GM19238 (cell line): ENCODE measurements at regions not wholly inside any gene's neighbourhood (a gene's known extent, or its start where the extent isn't known, plus 50 kb on each side); places are given as distances from the start of the nearest gene placed in this dataset.
"Not testable (repeated sequence)": the region's sequence is repeated elsewhere in the genome, so short reads cannot be mapped to it uniquely, and the experiment has no call there.

Experiments used
- DNase-seq: peaks from one replicate; pipeline ENCODE4 v3.0.0; 2011; ENCODE audit warnings: low spot score; ENCODE audit not compliant: insufficient read length

- DNase-seq = no peak
Measured at GRCh38 chr5:125487231-125487630, 740.8 kb upstream of the ZNF608 start.

- not testable (repeated sequence) for DNase-seq
Measured at GRCh38 chr5:125487652-125488051, 741.2 kb upstream of the ZNF608 start.

- no peak for DNase-seq
Measured at GRCh38 chr5:125489146-125489545, 742.7 kb upstream of the ZNF608 start.

GRCh38 chr5:125491986-125492492 is 745.6 kb upstream of the ZNF608 start:
- DNase-seq = no peak

GRCh38 chr5:125492977-125493376 is 746.5 kb upstream of the ZNF608 start:
- no peak for DNase-seq

GRCh38 chr5:125496393-125496792 is 750.0 kb upstream of the ZNF608 start:
- DNase-seq = no peak

GRCh38 chr5:125497651-125498050 is 751.2 kb upstream of the ZNF608 start:
- DNase-seq = no peak

GRCh38 chr5:125499636-125500332 is 753.3 kb upstream of the ZNF608 start:
- DNase-seq = no peak

GRCh38 chr5:125501396-125501795 is 755.0 kb upstream of the ZNF608 start:
- no peak for DNase-seq

- DNase-seq = no peak
Measured at GRCh38 chr5:125503946-125504345, 757.5 kb upstream of the ZNF608 start.

- no peak for DNase-seq
Measured at GRCh38 chr5:125505115-125505514, 758.7 kb upstream of the ZNF608 start.

- DNase-seq = no peak
Measured at GRCh38 chr5:125506124-125506523, 759.7 kb upstream of the ZNF608 start.

GRCh38 chr5:125508225-125508624 is 761.8 kb upstream of the ZNF608 start:
- DNase-seq = no peak

- no peak for DNase-seq
Measured at GRCh38 chr5:125510651-125511050, 764.2 kb upstream of the ZNF608 start.

- no peak for DNase-seq
Measured at GRCh38 chr5:125517973-125518550, 771.6 kb upstream of the ZNF608 start.

- no peak for DNase-seq
Measured at GRCh38 chr5:125521289-125521688, 774.9 kb upstream of the ZNF608 start.

GRCh38 chr5:125525356-125525755 is 778.9 kb upstream of the ZNF608 start:
- no peak for DNase-seq

- no peak for DNase-seq
Measured at GRCh38 chr5:125526966-125527365, 780.5 kb upstream of the ZNF608 start.

- no peak for DNase-seq
Measured at GRCh38 chr5:125528881-125529280, 782.4 kb upstream of the ZNF608 start.

GRCh38 chr5:125530833-125531615 is 784.6 kb upstream of the ZNF608 start:
- no peak for DNase-seq

- no peak for DNase-seq
Measured at GRCh38 chr5:125536095-125536494, 789.7 kb upstream of the ZNF608 start.

GRCh38 chr5:125536582-125536981 is 790.1 kb upstream of the ZNF608 start:
- no peak for DNase-seq
